Endothelial cell of umbilical vein (primary cell): ENCODE measurements at regions not wholly inside any gene's neighbourhood (a gene's known extent, or its start where the extent isn't known, plus 50 kb on each side); places are given as distances from the start of the nearest gene placed in this dataset.

Experiments
- BruUV-seq: library from RNA; stranded (reverse); fragments of 400-500 nt; replicated peaks from 2 replicates; lab custom pipeline; 2021; lab: Mats Ljungman, UMichigan
- CTCF ChIA-PET: fragments of 300-600, 350-600 bp; sonication (Branson Sonifier 250); formaldehyde crosslinking; loops from one replicate; lab custom pipeline; 2021; ENCODE audit warnings: antibody characterized with exemption, inconsistent platforms; lab: Charles Lee
- POLR2A ChIA-PET: fragments of 300-600, 350-600 bp; sonication (Branson Sonifier 250); formaldehyde crosslinking; loops from one replicate; lab custom pipeline; 2021; ENCODE audit warnings: antibody characterized with exemption, inconsistent platforms; lab: Charles Lee
- DNase-seq: peaks from one replicate; pipeline ENCODE4 v3.0.0-alpha.2; 2011; ENCODE audit warnings: low read depth, low spot score
- FAIRE-seq: peaks from 2 replicates; lab custom pipeline; 2011; peaks lifted over from hg19 to GRCh38; lab: Jason Lieb, UNC
- H2AFZ ChIP-seq: 2 replicates; pipeline ENCODE4 v1.6.0; 2012; ENCODE audit warnings: low read depth, low read length, control low read depth, inconsistent platforms
- H3K27ac ChIP-seq: 2 replicates; pipeline ENCODE4 v1.5.1; 2011; ENCODE audit warnings: low read depth, mild to moderate bottlenecking, control low read depth, low read length, moderate library complexity; ENCODE audit not compliant: insufficient read depth
- H3K27me3 ChIP-seq, 2 experiments: 2 replicates each; pipeline versions ENCODE4 v1.6.0 to v1.6.1; 2011; ENCODE audit warnings: low read length in 2 of 2, mixed read lengths in 1 of 2; ENCODE audit not compliant: control insufficient read depth in 2 of 2, insufficient read depth in 2 of 2
- H3K36me3 ChIP-seq, 2 experiments: 2 replicates in 1 of 2; 3 replicates in 1 of 2; pipeline ENCODE4 v1.5.1; 2011; ENCODE audit warnings: low read length in 2 of 2, mild to moderate bottlenecking in 1 of 2, moderate library complexity in 1 of 2; ENCODE audit not compliant: control insufficient read depth in 2 of 2, insufficient read depth in 2 of 2; ENCODE audit errors: extremely low read depth in 1 of 2
- H3K4me1 ChIP-seq: 3 replicates; pipeline ENCODE4 v1.5.1; 2011; ENCODE audit warnings: mild to moderate bottlenecking, low read length; ENCODE audit not compliant: control insufficient read depth, insufficient read depth; ENCODE audit errors: extremely low read depth
- H3K4me2 ChIP-seq: 2 replicates; pipeline ENCODE4 v1.6.1; 2011; ENCODE audit warnings: low read length, control low read depth, mixed read lengths; ENCODE audit not compliant: insufficient read depth
- H3K4me3 ChIP-seq, 3 experiments: fragments of 200-600 bp in 1 of 3; sonication (generic), shearing (Covaris generic) in 1 of 3; replicated peaks in 1 of 3; 2 replicates each; pipeline ENCODE4 v1.5.1; 2011 to 2016; ENCODE audit warnings: control low read depth in 3 of 3, low read length in 3 of 3, mild to moderate bottlenecking in 2 of 3, inconsistent platforms in 1 of 3, low read depth in 1 of 3, moderate library complexity in 1 of 3; ENCODE audit not compliant: insufficient read depth in 1 of 3
- H3K79me2 ChIP-seq: 2 replicates; pipeline ENCODE4 v1.6.0; 2012; ENCODE audit warnings: low read length, inconsistent platforms; ENCODE audit not compliant: control insufficient read depth, insufficient read depth
- H3K9ac ChIP-seq: replicated peaks from 2 replicates; pipeline ENCODE3; 2011; ENCODE audit warnings: low read length, control low read depth; ENCODE audit not compliant: insufficient read depth; ENCODE audit errors: extremely low read depth
- H3K9me1 ChIP-seq: replicated peaks from 3 replicates; pipeline ENCODE4 v1.6.0; 2011; ENCODE audit warnings: mild to moderate bottlenecking, low read length; ENCODE audit not compliant: control insufficient read depth, insufficient read depth; ENCODE audit errors: extremely low read depth
- H3K9me3 ChIP-seq: replicated peaks from 2 replicates; pipeline ENCODE4 v1.5.1; 2012; ENCODE audit warnings: low read length, inconsistent platforms; ENCODE audit not compliant: control insufficient read depth, insufficient read depth
- H4K20me1 ChIP-seq: replicated peaks from 2 replicates; pipeline ENCODE3; 2011; ENCODE audit warnings: mild to moderate bottlenecking, low read length; ENCODE audit not compliant: control insufficient read depth, insufficient read depth; ENCODE audit errors: extremely low read depth
- CTCF ChIP-seq, 2 donors: IDR thresholded peaks; 1 replicate in 1 of 2; 2 replicates in 1 of 2; pipeline ENCODE4 v1.5.1; 2011; ENCODE audit warnings: low read length in 2 of 2, mild to moderate bottlenecking in 2 of 2, moderate library complexity in 2 of 2, control low read depth in 1 of 2, inconsistent platforms in 1 of 2, low read depth in 1 of 2; ENCODE audit not compliant: insufficient read depth in 1 of 2; ENCODE audit errors: extremely low read depth in 1 of 2
- EZH2 ChIP-seq: IDR thresholded peaks from 2 replicates; pipeline ENCODE4 v1.6.1; 2012; ENCODE audit warnings: borderline replicate concordance, low read depth, mild to moderate bottlenecking, moderate library complexity, low read length, inconsistent platforms; ENCODE audit not compliant: severe bottlenecking
- FOS ChIP-seq: IDR thresholded peaks from 2 replicates; pipeline ENCODE4 v1.6.1; 2011; ENCODE audit warnings: mild to moderate bottlenecking, low read length, moderate library complexity, borderline replicate concordance; ENCODE audit not compliant: insufficient read depth
- GATA2 ChIP-seq: IDR thresholded peaks from 2 replicates; pipeline ENCODE4 v1.7.0; 2011; ENCODE audit warnings: low read depth, mild to moderate bottlenecking, moderate library complexity, mixed read lengths, low read length; ENCODE audit not compliant: insufficient read length, insufficient read depth
- JUN ChIP-seq: IDR thresholded peaks from 2 replicates; pipeline ENCODE4 v1.6.1; 2011; ENCODE audit warnings: borderline replicate concordance, low read depth; ENCODE audit not compliant: insufficient read length, insufficient read depth
- MYC ChIP-seq: IDR thresholded peaks from one replicate; pipeline ENCODE4 v1.6.1; 2011; ENCODE audit warnings: mild to moderate bottlenecking, low read depth, low read length
- POLR2A ChIP-seq: IDR thresholded peaks from 2 replicates; pipeline ENCODE4 v1.6.1; 2012; ENCODE audit warnings: low read depth, mild to moderate bottlenecking, control low read depth, low read length
- POLR2AphosphoS5 ChIP-seq: IDR thresholded peaks from 2 replicates; pipeline ENCODE4 v1.6.1; 2012; ENCODE audit warnings: low read depth, mild to moderate bottlenecking, control low read depth, low read length, moderate library complexity; ENCODE audit not compliant: insufficient read depth
- dilution Hi-C: fragments of 300-500 bp; cut with MboI; formaldehyde crosslinking; loops from one replicate; pipeline ENCODE4 v1.15.0; 2019; ENCODE audit warnings: low sequenced_read_pairs; ENCODE audit not compliant: extremely low pct_ligation_motif_present
- intact Hi-C: fragments of 100-400 bp; cut with micrococcal nuclease; formaldehyde crosslinking; loops from one replicate; pipeline ENCODE4 v1.10.0; 2022
- TF ChIP-seq, protein P1 (sequence below): IDR thresholded peaks from 2 replicates; pipeline ENCODE4 v1.6.1; 2011; ENCODE audit not compliant: insufficient read depth, insufficient read length

DNA sequence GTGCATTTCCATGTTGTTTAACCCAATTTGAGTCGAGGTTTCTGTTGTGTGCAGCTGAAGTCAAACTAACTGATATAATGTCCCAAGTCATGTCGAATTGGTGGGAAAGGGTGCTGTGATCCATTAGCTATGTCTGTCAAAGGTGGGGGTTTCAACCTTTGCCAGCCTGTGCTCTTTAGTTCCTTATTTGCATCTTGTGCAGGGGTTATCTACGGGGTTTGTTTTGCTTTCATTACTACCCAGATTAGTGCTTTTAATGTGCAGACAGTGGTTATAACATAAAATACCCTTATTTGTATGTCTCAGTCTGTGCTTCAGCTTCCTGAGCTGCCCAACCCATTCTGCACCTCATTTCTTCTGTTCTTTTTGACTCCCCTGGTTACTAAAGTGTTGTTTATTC is 271.9 kb upstream of the CXCR4 start:
- Histone ChIP-seq H3K79me2 (no peaks in the 10 kb centered on the region), H3K9me3 (no peaks in the 10 kb centered on the region), H3K27ac (no peak overlapping the region), H3K4me3 (no peak overlapping the region), H3K9ac (no peak overlapping the region), H3K9me1 (no peaks in the 10 kb centered on the region), H4K20me1 (no peaks in the 10 kb centered on the region), H3K36me3 (no peaks in the 10 kb centered on the region), H3K4me1 (no peaks in the 10 kb centered on the region), H2AFZ (no peak overlapping the region), H3K4me2 (no peak overlapping the region), H3K27me3 (peaks cover 0 to 7% of the 10 kb centered on the region in 2 experiments)
- DNase-seq (no peak), FAIRE-seq (no peak)
- dilution Hi-C loops (no loop called here), intact Hi-C loops (no loop called here)
- CTCF ChIA-PET, result no interaction called here
- POLR2A ChIA-PET, result no interaction called here
- BruUV-seq, result no TSS peak
- TF ChIP-seq MYC (no peak), JUN (no peak), GATA2 (no peak), EZH2 (no peak), FOS (no peak), POLR2AphosphoS5 (no peak), POLR2A (no peak), CTCF (IDR thresholded peaks at IDR 0.05; ENCODE audit: extremely low read depth in 1 of 2, insufficient read depth in 1 of 2, low read depth in 1 of 2, low read length in 2 of 2) (no peak)
- TF ChIP-seq, protein P1, sequence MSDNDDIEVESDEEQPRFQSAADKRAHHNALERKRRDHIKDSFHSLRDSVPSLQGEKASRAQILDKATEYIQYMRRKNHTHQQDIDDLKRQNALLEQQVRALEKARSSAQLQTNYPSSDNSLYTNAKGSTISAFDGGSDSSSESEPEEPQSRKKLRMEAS, result no peak
